ENCODE measurements at regions not wholly inside any gene's neighbourhood (a gene's known extent, or its start where the extent isn't known, plus 50 kb on each side); places are given as distances from the start of the nearest gene placed in this dataset.

DNA sequence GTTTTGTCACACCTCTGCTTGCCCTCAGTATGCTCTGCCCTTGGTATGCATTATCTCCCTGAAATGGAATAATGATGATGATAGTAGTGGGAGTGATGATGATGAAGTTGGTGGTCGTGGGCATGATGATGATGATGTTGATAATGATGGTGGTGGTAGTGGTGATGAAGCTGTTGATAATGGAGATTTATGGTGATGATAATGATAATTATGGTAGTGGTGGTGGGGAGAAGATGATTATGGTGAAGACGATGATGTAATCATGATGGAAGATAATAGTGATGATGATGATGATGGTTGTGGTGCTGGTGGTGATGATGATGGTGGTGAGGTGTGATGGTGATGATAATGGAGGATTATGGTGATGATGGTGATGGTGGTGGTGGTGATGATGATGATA, 390.1 kb upstream of the EEF2KMT start:
- Histone ChIP-seq H3K9me3 (no peaks in the 10 kb centered on the region), H3K4me3 (no peak overlapping the region), H3K27ac (no peak overlapping the region), H3K36me3 (no peaks in the 10 kb centered on the region), H3K27me3 (no peaks in the 10 kb centered on the region), H3K4me1 (no peaks in the 10 kb centered on the region)
- TF ChIP-seq, protein P1, sequence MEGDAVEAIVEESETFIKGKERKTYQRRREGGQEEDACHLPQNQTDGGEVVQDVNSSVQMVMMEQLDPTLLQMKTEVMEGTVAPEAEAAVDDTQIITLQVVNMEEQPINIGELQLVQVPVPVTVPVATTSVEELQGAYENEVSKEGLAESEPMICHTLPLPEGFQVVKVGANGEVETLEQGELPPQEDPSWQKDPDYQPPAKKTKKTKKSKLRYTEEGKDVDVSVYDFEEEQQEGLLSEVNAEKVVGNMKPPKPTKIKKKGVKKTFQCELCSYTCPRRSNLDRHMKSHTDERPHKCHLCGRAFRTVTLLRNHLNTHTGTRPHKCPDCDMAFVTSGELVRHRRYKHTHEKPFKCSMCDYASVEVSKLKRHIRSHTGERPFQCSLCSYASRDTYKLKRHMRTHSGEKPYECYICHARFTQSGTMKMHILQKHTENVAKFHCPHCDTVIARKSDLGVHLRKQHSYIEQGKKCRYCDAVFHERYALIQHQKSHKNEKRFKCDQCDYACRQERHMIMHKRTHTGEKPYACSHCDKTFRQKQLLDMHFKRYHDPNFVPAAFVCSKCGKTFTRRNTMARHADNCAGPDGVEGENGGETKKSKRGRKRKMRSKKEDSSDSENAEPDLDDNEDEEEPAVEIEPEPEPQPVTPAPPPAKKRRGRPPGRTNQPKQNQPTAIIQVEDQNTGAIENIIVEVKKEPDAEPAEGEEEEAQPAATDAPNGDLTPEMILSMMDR (IDR thresholded peaks at IDR 0.05): no peak
- TF ChIP-seq POLR2A (IDR thresholded peaks at IDR 0.05): no peak
- DNase-seq: no peak

DNA sequence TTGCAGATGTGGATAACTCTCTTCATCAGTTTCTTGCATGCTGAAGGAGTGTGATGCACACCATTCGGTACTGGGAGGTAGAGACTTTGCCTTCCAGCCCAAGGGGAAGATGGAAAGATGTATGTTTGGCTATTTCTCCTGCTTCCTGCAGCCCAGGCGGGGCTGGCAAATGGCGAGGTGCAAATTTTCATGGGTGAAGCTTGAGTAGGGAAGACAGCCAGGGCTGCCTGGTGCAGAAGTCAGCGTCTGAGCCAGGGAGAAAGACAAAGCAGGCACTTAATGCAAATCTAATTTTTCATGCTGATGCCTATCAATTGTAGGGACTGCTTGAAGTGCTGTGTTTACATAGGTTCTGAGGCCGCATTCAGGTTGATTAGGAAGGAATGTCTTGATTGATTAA, 384.7 kb upstream of the EEF2KMT start:
- Histone ChIP-seq H3K4me3 (no peak overlapping the region), H3K27me3 (no peaks in the 10 kb centered on the region), H3K27ac (no peak overlapping the region), H3K36me3 (no peaks in the 10 kb centered on the region), H3K4me1 (no peaks in the 10 kb centered on the region), H3K9me3 (no peaks in the 10 kb centered on the region)
- TF ChIP-seq, protein P1 (IDR thresholded peaks at IDR 0.05): no peak
- TF ChIP-seq POLR2A (IDR thresholded peaks at IDR 0.05): no peak
- DNase-seq: no peak

DNA sequence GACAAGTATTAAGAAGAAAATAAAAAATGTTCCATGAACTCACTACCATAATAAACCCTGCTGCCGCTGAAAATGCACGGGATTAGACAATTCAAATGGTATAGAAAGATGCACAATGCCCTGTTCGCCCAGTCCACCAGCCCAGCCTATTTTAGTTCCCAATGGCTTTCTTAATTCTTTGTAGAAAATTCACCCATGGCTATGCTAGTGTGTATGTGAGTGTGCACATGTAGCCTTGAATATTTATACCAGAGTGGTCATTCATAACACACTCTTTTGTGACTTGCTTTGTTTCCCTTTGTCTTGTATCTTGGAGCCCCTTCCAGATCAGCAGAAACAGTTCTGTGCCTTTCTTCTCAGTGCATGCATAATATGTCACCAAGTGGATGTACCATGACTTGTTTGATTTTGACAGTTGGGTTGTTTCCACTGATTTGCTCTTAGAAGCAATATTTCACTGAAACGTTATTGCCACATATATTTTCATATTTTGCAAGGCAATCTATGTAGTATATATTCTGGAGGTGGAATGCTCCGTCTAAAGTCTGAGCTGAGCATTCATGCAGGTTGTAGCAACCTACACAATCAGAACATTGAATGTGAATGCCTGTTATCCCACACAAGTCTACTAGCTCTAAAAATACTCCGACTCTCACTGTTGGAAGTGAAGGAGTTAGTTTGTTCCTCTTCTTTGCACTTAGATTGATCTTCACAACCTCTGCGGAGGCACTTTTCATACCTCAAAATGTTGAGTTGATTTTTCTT, 383.0 kb upstream of the EEF2KMT start:
- no peak overlapping the region for H3K4me3 ChIP-seq
- H3K36me3 ChIP-seq: no peaks in the 10 kb centered on the region
- DNase-seq: no peak
- H3K27ac ChIP-seq: no peak overlapping the region
- no peaks in the 10 kb centered on the region for H3K9me3 ChIP-seq
- TF ChIP-seq POLR2A (IDR thresholded peaks at IDR 0.05): no peak
- TF ChIP-seq, protein P1 (IDR thresholded peaks at IDR 0.05): no peak
- no peaks in the 10 kb centered on the region for H3K27me3 ChIP-seq
- no peaks in the 10 kb centered on the region for H3K4me1 ChIP-seq

DNA sequence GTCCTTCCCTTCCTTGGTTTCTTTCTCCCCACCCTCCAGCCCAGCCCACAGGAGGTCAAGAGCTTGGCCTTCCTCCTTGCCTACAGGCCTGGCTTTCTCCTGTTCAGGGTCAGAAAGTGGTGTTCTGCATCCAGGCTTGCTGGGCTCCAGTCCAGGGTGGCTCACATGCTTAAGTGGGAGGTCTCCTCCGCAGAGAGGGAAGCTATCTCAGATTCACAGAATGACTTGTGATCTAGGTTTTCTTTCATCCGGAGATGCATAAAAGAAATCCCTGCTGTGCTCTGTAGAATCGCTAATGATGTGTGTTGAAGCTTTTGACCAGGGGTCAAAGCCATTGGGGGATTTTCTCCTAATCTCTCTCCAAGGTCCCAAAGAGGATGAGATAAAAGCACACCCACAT, 382.3 kb upstream of the EEF2KMT start:
- Histone ChIP-seq H3K4me1 (no peaks in the 10 kb centered on the region), H3K27ac (no peak overlapping the region), H3K9me3 (no peaks in the 10 kb centered on the region), H3K27me3 (no peaks in the 10 kb centered on the region), H3K36me3 (no peaks in the 10 kb centered on the region), H3K4me3 (no peak overlapping the region)
- TF ChIP-seq, protein P1 (IDR thresholded peaks at IDR 0.05): no peak
- no peak for TF ChIP-seq POLR2A (IDR thresholded peaks at IDR 0.05)
- no peak for DNase-seq

DNA sequence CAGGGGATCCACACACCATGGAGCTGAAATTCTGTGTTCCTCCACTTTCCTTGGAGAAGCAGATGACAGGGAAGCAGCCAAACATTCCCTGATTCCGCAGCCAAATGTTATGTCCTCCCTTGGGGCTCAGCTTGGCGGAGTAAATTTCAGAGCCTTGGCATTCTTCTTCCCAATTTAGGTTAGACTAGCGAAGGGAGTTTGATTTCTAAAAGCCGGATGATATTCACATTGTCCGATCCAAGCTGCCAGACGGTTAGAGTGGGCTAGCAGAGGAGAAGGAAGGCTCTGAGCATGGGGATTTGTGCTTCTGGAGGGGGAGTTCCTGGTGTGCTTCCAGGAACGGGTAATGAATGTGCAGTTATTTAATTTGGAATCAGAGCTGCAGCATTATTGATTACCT, 380.4 kb upstream of the EEF2KMT start:
- no peaks in the 10 kb centered on the region for H3K36me3 ChIP-seq
- no peaks in the 10 kb centered on the region for H3K9me3 ChIP-seq
- no peaks in the 10 kb centered on the region for H3K4me1 ChIP-seq
- no peak for DNase-seq
- TF ChIP-seq, protein P1 (IDR thresholded peaks at IDR 0.05): no peak
- TF ChIP-seq POLR2A (IDR thresholded peaks at IDR 0.05): no peak
- no peaks in the 10 kb centered on the region for H3K27me3 ChIP-seq
- H3K4me3 ChIP-seq: no peak overlapping the region
- H3K27ac ChIP-seq: no peak overlapping the region
